COLO668 (cell line): ENCODE measurements at regions not wholly inside any gene's neighbourhood (a gene's known extent, or its start where the extent isn't known, plus 50 kb on each side); places are given as distances from the start of the nearest gene placed in this dataset.

Source experiments
- DNase-seq: peaks from one replicate; lab custom pipeline; 2025; ENCODE audit not compliant: unreplicated experiment; lab: John Stamatoyannopoulos, UW

- DNase-seq = no peak
Measured at GRCh38 chr1:58862728-58863385, 79.0 kb upstream of the JUN start.

GRCh38 chr1:58864654-58865053 lies 80.8 kb upstream of the JUN start:
- no peak for DNase-seq

GRCh38 chr1:58866578-58866977 lies 82.7 kb upstream of the JUN start:
- no peak for DNase-seq

- DNase-seq = no peak
Measured at GRCh38 chr1:58869638-58870297, 85.9 kb upstream of the JUN start.

- peak; percentile 97 for DNase-seq
Measured at GRCh38 chr1:58870298-58870676, 86.4 kb upstream of the JUN start.

GRCh38 chr1:58874342-58874741 lies 90.5 kb upstream of the JUN start:
- DNase-seq = no peak

- DNase-seq = peak; percentile 85
Measured at GRCh38 chr1:58874757-58875755, 91.2 kb upstream of the JUN start.

- no peak for DNase-seq
Measured at GRCh38 chr1:58879464-58879863, 95.6 kb upstream of the JUN start.

- DNase-seq = no peak
Measured at GRCh38 chr1:58880592-58880991, 96.7 kb upstream of the JUN start.

- peak; percentile 46 for DNase-seq
Measured at GRCh38 chr1:58881471-58881994, 97.7 kb upstream of the JUN start.

- DNase-seq = peak; percentile 56
Measured at GRCh38 chr1:58882322-58882948, 98.6 kb upstream of the JUN start.

- peak; percentile 45 for DNase-seq
Measured at GRCh38 chr1:58883037-58883887, 99.4 kb upstream of the JUN start.

- no peak for DNase-seq
Measured at GRCh38 chr1:58883888-58884482, 100.1 kb upstream of the JUN start.

- peak; percentile 92 for DNase-seq
Measured at GRCh38 chr1:58884706-58885661, 101.1 kb upstream of the JUN start.

- DNase-seq = no peak
Measured at GRCh38 chr1:58885998-58886397, 102.2 kb upstream of the JUN start.

- DNase-seq = no peak
Measured at GRCh38 chr1:58886611-58887010, 102.8 kb upstream of the JUN start.

- no peak for DNase-seq
Measured at GRCh38 chr1:58887059-58887458, 103.2 kb upstream of the JUN start.

GRCh38 chr1:58888833-58889232 lies 105.0 kb upstream of the JUN start:
- no peak for DNase-seq

- DNase-seq = no peak
Measured at GRCh38 chr1:58890113-58890512, 106.3 kb upstream of the JUN start.
